ENCODE measurements at regions not wholly inside any gene's neighbourhood (a gene's known extent, or its start where the extent isn't known, plus 50 kb on each side); places are given as distances from the start of the nearest gene placed in this dataset.
"Not testable (repeated sequence)": the region's sequence is repeated elsewhere in the genome, so short reads cannot be mapped to it uniquely, and the experiment has no call there.

DNA sequence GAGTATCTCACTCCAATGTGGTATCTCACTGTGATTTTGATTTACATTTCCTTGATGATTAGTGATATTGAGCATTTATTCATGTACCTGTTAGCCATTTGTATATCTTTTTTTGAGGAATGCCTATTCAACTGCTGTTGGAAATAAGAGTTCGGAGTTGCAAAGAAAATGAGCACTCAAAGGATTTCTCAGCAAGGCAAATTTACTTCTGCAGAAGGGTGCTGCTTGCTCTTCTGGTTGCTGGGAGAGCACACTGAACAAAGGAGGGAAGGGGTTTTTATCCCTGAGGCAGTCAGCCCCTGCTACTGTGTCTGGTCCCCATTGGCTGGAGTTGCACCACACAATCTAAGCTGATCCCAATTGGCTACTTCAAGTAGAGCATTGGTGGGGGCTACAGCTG, 822.4 kb upstream of the ADGRB3 start:
- no peaks in the 10 kb centered on the region for H3K9me3 ChIP-seq
- intact Hi-C loops (cut with DNase I), result no loop called here
- H3K4me1 ChIP-seq (replicated peaks), result no peaks in the 10 kb centered on the region
- DNase-seq (ENCODE audit: low spot score), result no peak
- no peaks in the 10 kb centered on the region for H3K27me3 ChIP-seq (replicated peaks; ENCODE audit: insufficient read depth)
- H3K36me3 ChIP-seq, result no peaks in the 10 kb centered on the region
- no peak overlapping the region for H3K27ac ChIP-seq
- TF ChIP-seq POLR2AphosphoS5 (IDR thresholded peaks at IDR 0.05), result no peak
- TF ChIP-seq, protein P1, sequence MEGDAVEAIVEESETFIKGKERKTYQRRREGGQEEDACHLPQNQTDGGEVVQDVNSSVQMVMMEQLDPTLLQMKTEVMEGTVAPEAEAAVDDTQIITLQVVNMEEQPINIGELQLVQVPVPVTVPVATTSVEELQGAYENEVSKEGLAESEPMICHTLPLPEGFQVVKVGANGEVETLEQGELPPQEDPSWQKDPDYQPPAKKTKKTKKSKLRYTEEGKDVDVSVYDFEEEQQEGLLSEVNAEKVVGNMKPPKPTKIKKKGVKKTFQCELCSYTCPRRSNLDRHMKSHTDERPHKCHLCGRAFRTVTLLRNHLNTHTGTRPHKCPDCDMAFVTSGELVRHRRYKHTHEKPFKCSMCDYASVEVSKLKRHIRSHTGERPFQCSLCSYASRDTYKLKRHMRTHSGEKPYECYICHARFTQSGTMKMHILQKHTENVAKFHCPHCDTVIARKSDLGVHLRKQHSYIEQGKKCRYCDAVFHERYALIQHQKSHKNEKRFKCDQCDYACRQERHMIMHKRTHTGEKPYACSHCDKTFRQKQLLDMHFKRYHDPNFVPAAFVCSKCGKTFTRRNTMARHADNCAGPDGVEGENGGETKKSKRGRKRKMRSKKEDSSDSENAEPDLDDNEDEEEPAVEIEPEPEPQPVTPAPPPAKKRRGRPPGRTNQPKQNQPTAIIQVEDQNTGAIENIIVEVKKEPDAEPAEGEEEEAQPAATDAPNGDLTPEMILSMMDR (IDR thresholded peaks at IDR 0.05), result no peak
- TF ChIP-seq POLR2A (IDR thresholded peaks at IDR 0.05), result no peak
- H3K4me3 ChIP-seq, result no peak overlapping the region
- 97% methylated on average over 1 of the region's 1 CpG for WGBS

DNA sequence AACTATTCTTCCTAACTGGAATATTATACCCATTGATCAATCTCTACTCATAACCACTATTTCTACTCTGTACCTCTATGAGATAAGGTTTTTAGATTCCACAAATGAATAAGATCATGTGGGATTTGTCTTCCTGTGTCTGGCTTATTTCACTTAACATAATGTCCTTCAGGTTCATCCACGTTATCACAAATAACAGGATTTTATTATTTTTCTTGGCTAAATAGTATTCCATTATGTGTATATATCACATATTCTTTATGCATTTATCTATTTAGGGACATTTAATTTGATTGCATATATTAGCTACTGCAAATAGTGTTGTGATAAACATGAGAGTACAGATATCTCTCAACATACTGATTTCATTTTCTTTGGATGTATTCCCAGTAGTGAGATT, 823.0 kb upstream of the ADGRB3 start:
- intact Hi-C loops (cut with DNase I), result no loop called here
- Histone ChIP-seq H3K9me3 (no peaks in the 10 kb centered on the region), H3K27me3 (replicated peaks; ENCODE audit: insufficient read depth) (no peaks in the 10 kb centered on the region), H3K4me1 (replicated peaks) (no peaks in the 10 kb centered on the region), H3K4me3 (no peak overlapping the region), H3K27ac (no peak overlapping the region), H3K36me3 (no peaks in the 10 kb centered on the region)
- WGBS, result 95% methylated on average over 1 of the region's 1 CpG
- DNase-seq (ENCODE audit: low spot score), result no peak
- TF ChIP-seq POLR2A (IDR thresholded peaks at IDR 0.05), result no peak
- TF ChIP-seq, protein P1 (IDR thresholded peaks at IDR 0.05), result no peak
- no peak for TF ChIP-seq POLR2AphosphoS5 (IDR thresholded peaks at IDR 0.05)

DNA sequence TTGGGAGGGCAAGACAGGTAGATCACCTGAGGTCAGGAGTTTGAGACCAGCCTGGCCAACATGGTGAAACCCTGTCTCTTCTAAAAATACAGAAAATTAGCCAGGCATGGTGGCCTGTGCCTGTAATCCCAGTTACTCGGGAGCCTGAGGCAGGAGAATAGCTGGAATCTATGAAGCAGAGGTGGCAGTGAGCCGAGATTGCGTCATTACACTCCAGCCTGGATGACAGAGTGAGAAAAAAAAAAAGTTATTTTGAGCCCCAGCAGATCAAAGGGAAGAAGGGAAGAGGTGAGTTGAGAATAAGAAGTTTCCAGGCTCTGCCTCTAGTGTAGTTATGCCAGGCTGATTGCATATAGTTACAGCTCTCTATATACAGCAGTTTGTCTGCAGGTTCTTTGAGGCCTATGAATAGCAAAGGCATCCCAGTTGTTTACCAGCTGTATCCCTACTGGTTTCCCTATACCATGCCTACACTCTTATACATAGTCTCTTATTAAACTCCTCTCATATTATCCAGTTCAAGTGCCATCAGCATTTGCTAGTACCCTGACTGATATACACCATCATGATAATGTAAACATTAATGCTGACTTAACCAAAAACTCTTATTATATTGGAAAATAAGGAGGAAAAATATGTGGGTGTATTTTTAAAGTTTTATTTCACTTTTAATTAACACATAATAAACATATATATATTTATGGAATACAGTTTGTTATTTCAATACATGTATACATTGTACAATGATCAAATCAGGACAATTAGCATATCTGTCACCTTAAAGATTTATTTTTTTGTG, 823.6 kb upstream of the ADGRB3 start:
- H3K4me1 ChIP-seq (replicated peaks), result no peaks in the 10 kb centered on the region
- H3K9me3 ChIP-seq, result no peaks in the 10 kb centered on the region
- no peak for DNase-seq (ENCODE audit: low spot score)
- WGBS, result 87% methylated on average over 3 of the region's 3 CpGs
- no peaks in the 10 kb centered on the region for H3K36me3 ChIP-seq
- no peaks in the 10 kb centered on the region for H3K27me3 ChIP-seq (replicated peaks; ENCODE audit: insufficient read depth)
- no peak for TF ChIP-seq POLR2AphosphoS5 (IDR thresholded peaks at IDR 0.05)
- no peak for TF ChIP-seq POLR2A (IDR thresholded peaks at IDR 0.05)
- TF ChIP-seq, protein P1 (IDR thresholded peaks at IDR 0.05), result no peak
- H3K27ac ChIP-seq, result no peak overlapping the region
- no peak overlapping the region for H3K4me3 ChIP-seq
- intact Hi-C loops (cut with DNase I), result no loop called here

DNA sequence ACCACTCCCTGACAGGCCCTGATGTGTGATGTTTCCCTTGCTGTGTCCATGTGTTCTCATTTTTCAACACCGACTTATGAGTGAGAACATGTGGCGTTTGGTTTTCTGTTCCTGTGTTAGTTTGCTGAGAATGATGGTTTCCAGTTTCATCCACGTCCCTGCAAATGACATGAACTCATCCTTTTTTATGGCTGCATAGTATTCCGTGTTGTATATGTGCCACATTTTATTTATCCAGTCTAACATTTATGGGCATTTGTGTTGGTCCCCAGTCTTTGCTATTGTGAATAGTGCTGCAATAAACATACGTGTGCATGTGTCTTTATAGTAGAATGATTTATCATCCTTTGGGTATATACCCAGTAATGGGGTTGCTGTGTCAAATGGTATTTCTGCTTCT, 830.3 kb upstream of the ADGRB3 start:
- H3K9me3 ChIP-seq; H3K36me3 ChIP-seq; H3K4me1 ChIP-seq (replicated peaks); DNase-seq (ENCODE audit: low spot score); H3K4me3 ChIP-seq; H3K27ac ChIP-seq; H3K27me3 ChIP-seq (replicated peaks; ENCODE audit: insufficient read depth); intact Hi-C loops (cut with DNase I): not testable (repeated sequence)
- WGBS, result 82% methylated on average over 5 of the region's 5 CpGs

DNA sequence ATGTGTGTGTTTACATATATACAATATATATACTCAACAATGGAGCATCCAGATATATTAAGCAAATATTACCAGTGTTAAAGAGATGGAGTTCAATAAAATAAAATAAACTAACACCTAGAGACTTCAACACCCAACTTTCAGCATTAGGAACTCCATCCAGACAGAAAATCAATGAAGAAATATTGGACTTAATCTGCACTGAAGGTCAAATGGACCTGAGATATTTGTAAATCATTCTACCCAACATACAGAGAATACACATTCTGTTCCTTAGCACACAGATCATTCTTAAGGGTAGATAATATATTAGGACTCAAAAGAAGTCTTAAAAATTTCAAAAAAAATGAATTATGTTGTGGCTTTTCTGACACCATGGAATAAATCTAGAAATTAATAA, 832.3 kb upstream of the ADGRB3 start:
- no peaks in the 10 kb centered on the region for H3K9me3 ChIP-seq

More for the DNA sequence above, 832.3 kb upstream of the ADGRB3 start:
- intact Hi-C loops (cut with DNase I), result no loop called here
- no peak for DNase-seq (ENCODE audit: low spot score)
- no peaks in the 10 kb centered on the region for H3K27me3 ChIP-seq (replicated peaks; ENCODE audit: insufficient read depth)
- H3K36me3 ChIP-seq, result no peaks in the 10 kb centered on the region
- no peak overlapping the region for H3K27ac ChIP-seq
- H3K4me3 ChIP-seq, result no peak overlapping the region
- no peaks in the 10 kb centered on the region for H3K4me1 ChIP-seq (replicated peaks)
- TF ChIP-seq POLR2A (IDR thresholded peaks at IDR 0.05), result no peak
- no peak for TF ChIP-seq POLR2AphosphoS5 (IDR thresholded peaks at IDR 0.05)
- TF ChIP-seq, protein P1 (IDR thresholded peaks at IDR 0.05), result no peak

Measured in prostate gland (tissue), 2 donors.